Liver (tissue), 8 donors: ENCODE measurements at regions not wholly inside any gene's neighbourhood (a gene's known extent, or its start where the extent isn't known, plus 50 kb on each side); places are given as distances from the start of the nearest gene placed in this dataset.

Experiments
- DNase-seq: peaks from one replicate; pipeline ENCODE4 v3.0.0-alpha.2; 2017; ENCODE audit warnings: low spot score
- H3K27ac ChIP-seq, 2 donors: one replicate each; pipeline ENCODE4 v1.7.0; 2013; ENCODE audit warnings: inconsistent platforms in 2 of 2, low read length in 2 of 2, control low read depth in 1 of 2, low read depth in 1 of 2, mild to moderate bottlenecking in 1 of 2
- H3K27me3 ChIP-seq, 4 donors: one replicate each; pipeline versions ENCODE4 v1.6.1 to v1.7.0; 2013; ENCODE audit warnings: low read length in 3 of 4, inconsistent platforms in 1 of 4, mild to moderate bottlenecking in 1 of 4, moderate library complexity in 1 of 4; ENCODE audit not compliant: control insufficient read depth in 4 of 4, insufficient read depth in 4 of 4
- H3K36me3 ChIP-seq, 4 donors: one replicate each; pipeline versions ENCODE4 v1.6.1 to v1.7.0; 2013; ENCODE audit warnings: low read length in 3 of 4, mild to moderate bottlenecking in 3 of 4, low read depth in 1 of 4, moderate library complexity in 1 of 4; ENCODE audit not compliant: control insufficient read depth in 4 of 4, insufficient read depth in 3 of 4
- H3K4me1 ChIP-seq, 4 donors: one replicate each; pipeline versions ENCODE4 v1.6.1 to v1.7.0; 2013; ENCODE audit warnings: low read length in 3 of 4, mild to moderate bottlenecking in 3 of 4, moderate library complexity in 1 of 4; ENCODE audit not compliant: control insufficient read depth in 4 of 4, insufficient read depth in 4 of 4
- H3K4me3 ChIP-seq, 3 donors: one replicate each; pipeline versions ENCODE4 v1.6.1 to v1.7.0; 2013; ENCODE audit warnings: low read length in 3 of 3, control low read depth in 1 of 3, low read depth in 1 of 3, mild to moderate bottlenecking in 1 of 3
- H3K9ac ChIP-seq, 2 donors: one replicate each; pipeline ENCODE4 v1.7.0; 2013; ENCODE audit warnings: low read length in 2 of 2, mild to moderate bottlenecking in 2 of 2, moderate library complexity in 2 of 2, control low read depth in 1 of 2, low read depth in 1 of 2
- H3K9me3 ChIP-seq, 4 donors: one replicate each; pipeline versions ENCODE4 v1.6.1 to v1.7.0; 2013; ENCODE audit warnings: low read length in 3 of 4; ENCODE audit not compliant: control insufficient read depth in 4 of 4
- EGR1 ChIP-seq, 2 donors: IDR thresholded peaks; 2 replicates each; pipeline ENCODE4 v1.6.1; 2016 to 2018; ENCODE audit warnings: antibody characterized with exemption in 2 of 2, low read depth in 2 of 2
- FOXA1 ChIP-seq: IDR thresholded peaks from 2 replicates; pipeline ENCODE4 v1.6.1; 2016; ENCODE audit warnings: antibody characterized with exemption
- FOXA2 ChIP-seq: IDR thresholded peaks from 2 replicates; pipeline ENCODE4 v1.6.1; 2016; ENCODE audit warnings: antibody characterized with exemption
- GABPA ChIP-seq, 2 donors: IDR thresholded peaks in 1 of 2; conservative IDR thresholded peaks in 1 of 2; 2 replicates each; pipeline ENCODE4 v1.6.1; 2016; ENCODE audit warnings: antibody characterized with exemption in 2 of 2, mild to moderate bottlenecking in 1 of 2, moderate library complexity in 1 of 2
- HNF4A ChIP-seq, 2 donors: conservative IDR thresholded peaks; 2 replicates each; pipeline ENCODE4 v1.6.1; 2016; ENCODE audit warnings: antibody characterized with exemption in 2 of 2, mild to moderate bottlenecking in 2 of 2
- HNF4G ChIP-seq: IDR thresholded peaks from 2 replicates; pipeline ENCODE4 v1.6.1; 2016; ENCODE audit warnings: antibody characterized with exemption
- JUND ChIP-seq, 2 donors: IDR thresholded peaks; 2 replicates each; pipeline ENCODE4 v1.6.1; 2016; ENCODE audit warnings: antibody characterized with exemption in 2 of 2
- NR2F2 ChIP-seq: IDR thresholded peaks from 2 replicates; pipeline ENCODE4 v1.6.1; 2016; ENCODE audit warnings: antibody characterized with exemption
- RAD21 ChIP-seq, 2 donors: IDR thresholded peaks; 2 replicates each; pipeline ENCODE4 v1.6.1; 2016; ENCODE audit warnings: antibody characterized with exemption in 2 of 2, mild to moderate bottlenecking in 2 of 2
- RXRA ChIP-seq, 2 donors: IDR thresholded peaks; 2 replicates each; pipeline ENCODE4 v1.6.1; 2017 to 2018; ENCODE audit warnings: antibody characterized with exemption in 2 of 2, mild to moderate bottlenecking in 1 of 2
- SP1 ChIP-seq: IDR thresholded peaks from 2 replicates; pipeline ENCODE4 v1.6.1; 2018; ENCODE audit warnings: antibody characterized with exemption, mild to moderate bottlenecking
- TAF1 ChIP-seq: conservative IDR thresholded peaks from 2 replicates; pipeline ENCODE4 v1.6.1; 2016; ENCODE audit warnings: antibody characterized with exemption, mild to moderate bottlenecking
- YY1 ChIP-seq: IDR thresholded peaks from 2 replicates; pipeline ENCODE4 v1.6.1; 2016; ENCODE audit warnings: antibody characterized with exemption, mild to moderate bottlenecking
- WGBS: extraction: QIAGEN DNeasy Blood & Tissue Kit; methylation state at CpG from one replicate; pipeline ENCODE4 v1.1.7; 2013; 5-methylcytosine and 5-hydroxymethylcytosine counted together
- TF ChIP-seq, protein P1 (sequence below): IDR thresholded peaks from 2 replicates; pipeline ENCODE4 v1.6.1; 2016; ENCODE audit warnings: antibody characterized with exemption, mild to moderate bottlenecking
- TF ChIP-seq, protein P2 (sequence below): IDR thresholded peaks from 2 replicates; pipeline ENCODE4 v1.6.1; 2016; ENCODE audit warnings: antibody characterized with exemption
- TF ChIP-seq, protein P3 (sequence below): IDR thresholded peaks from 2 replicates; pipeline ENCODE4 v1.6.1; 2016; ENCODE audit warnings: antibody characterized with exemption
- TF ChIP-seq, protein P4 (sequence below): IDR thresholded peaks from 2 replicates; pipeline ENCODE4 v1.6.1; 2016; ENCODE audit warnings: antibody characterized with exemption
- TF ChIP-seq, protein P5 (sequence below): fragments of 150-350 bp; IDR thresholded peaks from 2 replicates; pipeline ENCODE4 v1.5.1; 2017; ENCODE audit warnings: improper control_type of control experiment, low read depth, low read length; ENCODE audit not compliant: missing input control
- donor health status: healthy.
- donor health status: healthy.
- donor health status: healthy.
- donor health status: healthy.
- donor health status: healthy.

DNA sequence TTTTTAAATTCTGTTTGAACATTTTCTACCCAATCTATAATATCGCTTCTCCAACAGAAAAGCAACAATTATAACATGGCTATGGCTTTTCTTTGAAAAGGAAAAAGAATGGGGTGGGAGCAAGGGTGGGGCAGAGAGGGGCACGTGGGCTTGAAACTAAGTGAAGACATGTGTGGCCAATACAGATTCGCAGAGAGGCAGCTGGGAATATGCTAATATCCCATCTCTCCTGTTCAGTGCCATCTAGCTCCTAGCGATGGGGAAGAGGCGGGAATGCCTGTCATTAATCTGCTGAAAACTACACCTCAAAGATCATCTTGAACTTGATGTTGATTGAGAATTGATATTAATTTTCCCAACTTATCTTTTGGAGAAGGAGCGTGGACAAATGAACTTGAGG, 65.5 kb upstream of the ITGA6 start (continued):
- no peak for TF ChIP-seq TAF1
- no peak for TF ChIP-seq EGR1 (IDR thresholded peaks at IDR 0.05; ENCODE audit: low read depth in 2 of 2)
- no peak for TF ChIP-seq NR2F2

DNA sequence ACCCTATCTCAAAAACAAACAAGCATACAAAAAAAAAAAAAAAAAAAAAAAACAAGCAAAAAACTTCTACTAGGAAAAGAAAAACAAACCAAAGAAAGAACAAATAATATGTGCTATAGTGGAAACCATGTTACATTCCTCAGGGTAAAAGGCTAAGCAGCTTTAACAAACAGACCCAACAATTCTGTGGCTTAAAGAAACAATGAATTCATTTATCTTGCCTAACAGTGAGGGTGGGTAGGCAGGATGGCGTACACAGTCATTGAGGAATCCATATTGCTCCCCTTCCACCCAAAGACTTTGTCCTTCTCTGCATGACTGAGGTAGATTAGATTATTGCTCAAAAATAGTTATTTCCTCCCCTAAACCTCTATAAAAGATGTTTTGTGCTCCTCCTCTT, 63.1 kb upstream of the ITGA6 start:
- TF ChIP-seq HNF4A (conservative IDR thresholded peaks at IDR 0.05) (no peak), TAF1 (no peak), RAD21 (IDR thresholded peaks at IDR 0.05) (no peak), SP1 (no peak), HNF4G (no peak), EGR1 (IDR thresholded peaks at IDR 0.05; ENCODE audit: low read depth in 2 of 2) (no peak), FOXA2 (no peak), RXRA (IDR thresholded peaks at IDR 0.05) (no peak), NR2F2 (no peak), YY1 (no peak), JUND (IDR thresholded peaks at IDR 0.05) (no peak), FOXA1 (no peak), GABPA (IDR thresholded peaks at IDR 0.05 in 1 of 2, conservative IDR thresholded peaks at IDR 0.05 in 1 of 2) (no peak)
- TF ChIP-seq, protein P1, sequence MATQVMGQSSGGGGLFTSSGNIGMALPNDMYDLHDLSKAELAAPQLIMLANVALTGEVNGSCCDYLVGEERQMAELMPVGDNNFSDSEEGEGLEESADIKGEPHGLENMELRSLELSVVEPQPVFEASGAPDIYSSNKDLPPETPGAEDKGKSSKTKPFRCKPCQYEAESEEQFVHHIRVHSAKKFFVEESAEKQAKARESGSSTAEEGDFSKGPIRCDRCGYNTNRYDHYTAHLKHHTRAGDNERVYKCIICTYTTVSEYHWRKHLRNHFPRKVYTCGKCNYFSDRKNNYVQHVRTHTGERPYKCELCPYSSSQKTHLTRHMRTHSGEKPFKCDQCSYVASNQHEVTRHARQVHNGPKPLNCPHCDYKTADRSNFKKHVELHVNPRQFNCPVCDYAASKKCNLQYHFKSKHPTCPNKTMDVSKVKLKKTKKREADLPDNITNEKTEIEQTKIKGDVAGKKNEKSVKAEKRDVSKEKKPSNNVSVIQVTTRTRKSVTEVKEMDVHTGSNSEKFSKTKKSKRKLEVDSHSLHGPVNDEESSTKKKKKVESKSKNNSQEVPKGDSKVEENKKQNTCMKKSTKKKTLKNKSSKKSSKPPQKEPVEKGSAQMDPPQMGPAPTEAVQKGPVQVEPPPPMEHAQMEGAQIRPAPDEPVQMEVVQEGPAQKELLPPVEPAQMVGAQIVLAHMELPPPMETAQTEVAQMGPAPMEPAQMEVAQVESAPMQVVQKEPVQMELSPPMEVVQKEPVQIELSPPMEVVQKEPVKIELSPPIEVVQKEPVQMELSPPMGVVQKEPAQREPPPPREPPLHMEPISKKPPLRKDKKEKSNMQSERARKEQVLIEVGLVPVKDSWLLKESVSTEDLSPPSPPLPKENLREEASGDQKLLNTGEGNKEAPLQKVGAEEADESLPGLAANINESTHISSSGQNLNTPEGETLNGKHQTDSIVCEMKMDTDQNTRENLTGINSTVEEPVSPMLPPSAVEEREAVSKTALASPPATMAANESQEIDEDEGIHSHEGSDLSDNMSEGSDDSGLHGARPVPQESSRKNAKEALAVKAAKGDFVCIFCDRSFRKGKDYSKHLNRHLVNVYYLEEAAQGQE, result no peak
- TF ChIP-seq, protein P2, sequence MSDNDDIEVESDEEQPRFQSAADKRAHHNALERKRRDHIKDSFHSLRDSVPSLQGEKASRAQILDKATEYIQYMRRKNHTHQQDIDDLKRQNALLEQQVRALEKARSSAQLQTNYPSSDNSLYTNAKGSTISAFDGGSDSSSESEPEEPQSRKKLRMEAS, result no peak
- TF ChIP-seq, protein P3, sequence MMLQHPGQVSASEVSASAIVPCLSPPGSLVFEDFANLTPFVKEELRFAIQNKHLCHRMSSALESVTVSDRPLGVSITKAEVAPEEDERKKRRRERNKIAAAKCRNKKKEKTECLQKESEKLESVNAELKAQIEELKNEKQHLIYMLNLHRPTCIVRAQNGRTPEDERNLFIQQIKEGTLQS, result no peak
- TF ChIP-seq, protein P4, sequence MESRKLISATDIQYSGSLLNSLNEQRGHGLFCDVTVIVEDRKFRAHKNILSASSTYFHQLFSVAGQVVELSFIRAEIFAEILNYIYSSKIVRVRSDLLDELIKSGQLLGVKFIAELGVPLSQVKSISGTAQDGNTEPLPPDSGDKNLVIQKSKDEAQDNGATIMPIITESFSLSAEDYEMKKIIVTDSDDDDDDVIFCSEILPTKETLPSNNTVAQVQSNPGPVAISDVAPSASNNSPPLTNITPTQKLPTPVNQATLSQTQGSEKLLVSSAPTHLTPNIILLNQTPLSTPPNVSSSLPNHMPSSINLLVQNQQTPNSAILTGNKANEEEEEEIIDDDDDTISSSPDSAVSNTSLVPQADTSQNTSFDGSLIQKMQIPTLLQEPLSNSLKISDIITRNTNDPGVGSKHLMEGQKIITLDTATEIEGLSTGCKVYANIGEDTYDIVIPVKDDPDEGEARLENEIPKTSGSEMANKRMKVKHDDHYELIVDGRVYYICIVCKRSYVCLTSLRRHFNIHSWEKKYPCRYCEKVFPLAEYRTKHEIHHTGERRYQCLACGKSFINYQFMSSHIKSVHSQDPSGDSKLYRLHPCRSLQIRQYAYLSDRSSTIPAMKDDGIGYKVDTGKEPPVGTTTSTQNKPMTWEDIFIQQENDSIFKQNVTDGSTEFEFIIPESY, result no peak
- TF ChIP-seq, protein P5, sequence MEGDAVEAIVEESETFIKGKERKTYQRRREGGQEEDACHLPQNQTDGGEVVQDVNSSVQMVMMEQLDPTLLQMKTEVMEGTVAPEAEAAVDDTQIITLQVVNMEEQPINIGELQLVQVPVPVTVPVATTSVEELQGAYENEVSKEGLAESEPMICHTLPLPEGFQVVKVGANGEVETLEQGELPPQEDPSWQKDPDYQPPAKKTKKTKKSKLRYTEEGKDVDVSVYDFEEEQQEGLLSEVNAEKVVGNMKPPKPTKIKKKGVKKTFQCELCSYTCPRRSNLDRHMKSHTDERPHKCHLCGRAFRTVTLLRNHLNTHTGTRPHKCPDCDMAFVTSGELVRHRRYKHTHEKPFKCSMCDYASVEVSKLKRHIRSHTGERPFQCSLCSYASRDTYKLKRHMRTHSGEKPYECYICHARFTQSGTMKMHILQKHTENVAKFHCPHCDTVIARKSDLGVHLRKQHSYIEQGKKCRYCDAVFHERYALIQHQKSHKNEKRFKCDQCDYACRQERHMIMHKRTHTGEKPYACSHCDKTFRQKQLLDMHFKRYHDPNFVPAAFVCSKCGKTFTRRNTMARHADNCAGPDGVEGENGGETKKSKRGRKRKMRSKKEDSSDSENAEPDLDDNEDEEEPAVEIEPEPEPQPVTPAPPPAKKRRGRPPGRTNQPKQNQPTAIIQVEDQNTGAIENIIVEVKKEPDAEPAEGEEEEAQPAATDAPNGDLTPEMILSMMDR, result no peak
- Histone ChIP-seq H3K4me1 (no peaks in the 10 kb centered on the region), H3K27ac (no peak overlapping the region), H3K9me3 (peaks cover 0 to 2% (median 0%) of the 10 kb centered on the region in 4 donors), H3K36me3 (no peaks in the 10 kb centered on the region), H3K4me3 (no peak overlapping the region), H3K9ac (no peak overlapping the region), H3K27me3 (no peaks in the 10 kb centered on the region)
- 97% methylated on average over 1 of the region's 1 CpG for WGBS
- DNase-seq, result no peak
